ENCODE measurements at regions not wholly inside any gene's neighbourhood (a gene's known extent, or its start where the extent isn't known, plus 50 kb on each side); places are given as distances from the start of the nearest gene placed in this dataset.

DNA sequence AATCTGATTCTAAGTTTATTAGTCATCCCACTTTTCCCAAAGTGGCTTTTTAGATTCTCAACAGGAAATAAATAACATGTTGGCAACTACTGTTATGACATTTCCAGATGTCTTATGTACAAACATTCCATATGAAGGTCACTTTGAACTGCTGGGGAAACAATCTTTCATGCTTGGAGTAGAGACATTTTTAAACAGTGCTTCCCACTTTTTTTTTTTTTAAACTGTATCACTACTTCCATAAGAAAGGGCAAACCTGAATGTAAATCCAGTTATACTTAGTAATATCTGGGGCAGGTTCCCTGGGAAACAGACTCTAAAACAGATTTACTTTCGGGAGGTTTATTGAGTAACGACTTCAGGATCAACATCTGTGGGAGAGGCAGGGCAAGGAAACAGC lies 473.8 kb downstream of the TAFA4 start:
- DNase-seq: no peak

DNA sequence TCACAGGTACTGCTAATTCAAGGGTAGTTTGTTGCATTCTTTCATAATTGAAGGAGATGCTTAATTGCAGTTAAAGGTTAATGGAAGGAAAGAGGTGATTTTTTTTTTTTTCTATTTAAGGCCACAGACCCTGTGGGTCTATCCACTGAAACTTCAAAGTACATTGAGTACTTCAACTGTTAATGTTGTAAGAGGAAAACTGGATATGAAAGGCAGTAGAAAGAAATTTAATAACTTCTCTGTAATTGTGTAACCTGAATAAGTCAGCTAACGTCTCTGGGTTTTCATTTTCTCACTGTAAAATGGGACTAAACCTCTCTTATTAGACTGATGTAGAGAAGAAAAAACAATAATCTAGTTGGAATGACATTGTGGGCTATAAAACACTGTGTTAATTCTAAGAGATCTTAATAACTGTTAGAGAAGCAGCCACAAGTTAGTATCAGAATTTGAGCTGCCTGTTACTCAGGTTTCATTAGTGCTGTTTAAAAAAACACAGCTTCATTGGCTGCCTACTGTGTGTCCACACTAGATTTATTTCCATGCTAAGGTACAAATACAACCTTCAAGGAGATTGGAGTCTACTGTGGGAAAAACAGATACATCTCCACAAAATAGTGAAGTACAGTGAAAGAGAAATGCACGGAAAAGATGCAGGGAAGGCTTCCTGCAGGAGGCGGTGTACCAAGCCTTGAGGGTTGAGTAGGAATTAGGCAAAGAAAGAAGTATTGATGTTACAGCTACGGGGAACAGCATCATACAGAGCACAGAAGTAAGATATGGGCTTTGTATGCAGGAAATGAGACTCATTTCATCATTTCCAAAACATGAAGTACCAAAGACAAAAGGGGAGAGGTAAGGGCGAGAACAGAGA lies 483.6 kb downstream of the TAFA4 start:
- DNase-seq: no peak

DNA sequence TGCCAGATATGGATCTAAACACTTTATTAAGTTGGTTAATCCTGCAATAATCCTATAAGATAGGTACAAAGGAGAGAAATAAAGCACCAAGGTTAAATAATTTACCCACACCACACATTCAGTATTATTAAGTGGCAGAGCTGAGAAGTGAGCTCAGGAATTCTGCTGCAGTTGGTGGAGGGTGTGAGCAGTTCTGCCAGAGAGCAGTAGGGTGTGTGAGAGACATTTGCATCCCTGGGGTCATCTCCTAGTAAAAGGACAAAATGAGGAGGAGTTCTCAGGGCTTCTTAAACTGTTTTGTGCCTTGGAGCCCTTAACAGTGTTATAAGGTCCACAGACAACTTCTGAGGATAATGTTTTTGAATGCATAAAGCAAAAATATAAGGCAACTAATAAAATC lies 484.5 kb downstream of the TAFA4 start:
- no peak for DNase-seq

DNA sequence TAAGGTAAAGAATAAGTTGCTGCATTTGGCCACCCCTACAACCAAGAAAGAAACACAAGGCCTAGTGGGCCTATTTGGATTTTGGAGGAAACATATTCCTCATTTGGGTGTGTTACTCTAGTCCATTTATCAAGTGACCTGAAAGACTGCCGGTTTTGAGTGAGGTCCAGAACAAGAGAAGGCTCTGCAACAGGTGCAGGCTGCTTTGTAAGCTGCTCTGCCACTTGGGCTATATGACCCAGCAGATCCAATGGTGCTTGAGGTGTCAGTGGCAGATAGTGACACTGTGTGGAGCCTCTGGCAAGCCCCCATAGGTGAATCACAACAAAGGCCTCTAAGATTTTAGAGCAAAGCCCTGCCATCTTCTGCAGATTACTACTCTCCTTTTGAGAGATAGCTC lies 491.3 kb downstream of the TAFA4 start:
- no peak for DNase-seq

- no peak for DNase-seq
Observed at GRCh38 chr3:68436619-68437401, 495.5 kb downstream of the TAFA4 start.

GRCh38 chr3:68428495-68428894 lies 503.9 kb downstream of the TAFA4 start:
- no peak for DNase-seq

DNA sequence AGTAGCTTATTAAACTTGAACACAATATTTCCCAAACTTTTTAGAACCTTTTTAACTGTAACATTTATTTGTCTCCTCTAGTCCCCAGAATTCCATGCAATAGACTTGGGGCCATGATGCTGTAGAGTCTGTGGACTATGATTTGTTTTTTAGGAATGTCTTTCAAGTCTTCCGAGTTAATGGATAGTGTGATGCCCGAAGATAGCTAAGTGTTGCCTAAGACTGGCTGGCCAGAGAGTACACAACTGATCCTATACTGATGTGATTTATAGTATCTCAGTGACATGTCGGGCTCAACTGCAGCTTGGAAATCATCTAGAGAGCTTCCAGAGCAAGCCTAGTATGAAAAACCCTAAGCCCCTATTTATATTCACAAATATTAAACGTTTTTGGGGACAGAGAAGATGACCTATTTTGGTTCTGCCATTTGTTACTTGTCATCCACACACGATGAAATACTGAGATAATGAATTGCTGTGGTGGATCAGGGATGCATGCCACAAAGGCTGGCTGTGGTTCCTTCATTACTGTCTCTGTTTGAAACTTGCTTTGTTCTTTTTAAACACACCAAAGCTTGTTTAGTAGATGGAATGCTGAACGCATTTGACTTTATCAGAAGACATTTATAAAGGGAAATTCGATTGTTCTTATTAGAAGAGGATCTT lies 507.4 kb downstream of the TAFA4 start:
- DNase-seq: no peak

GRCh38 chr3:68408626-68409025 lies 523.7 kb downstream of the TAFA4 start:
- no peak for DNase-seq

GRCh38 chr3:68403741-68404140 lies 528.6 kb downstream of the TAFA4 start:
- DNase-seq: no peak

DNA sequence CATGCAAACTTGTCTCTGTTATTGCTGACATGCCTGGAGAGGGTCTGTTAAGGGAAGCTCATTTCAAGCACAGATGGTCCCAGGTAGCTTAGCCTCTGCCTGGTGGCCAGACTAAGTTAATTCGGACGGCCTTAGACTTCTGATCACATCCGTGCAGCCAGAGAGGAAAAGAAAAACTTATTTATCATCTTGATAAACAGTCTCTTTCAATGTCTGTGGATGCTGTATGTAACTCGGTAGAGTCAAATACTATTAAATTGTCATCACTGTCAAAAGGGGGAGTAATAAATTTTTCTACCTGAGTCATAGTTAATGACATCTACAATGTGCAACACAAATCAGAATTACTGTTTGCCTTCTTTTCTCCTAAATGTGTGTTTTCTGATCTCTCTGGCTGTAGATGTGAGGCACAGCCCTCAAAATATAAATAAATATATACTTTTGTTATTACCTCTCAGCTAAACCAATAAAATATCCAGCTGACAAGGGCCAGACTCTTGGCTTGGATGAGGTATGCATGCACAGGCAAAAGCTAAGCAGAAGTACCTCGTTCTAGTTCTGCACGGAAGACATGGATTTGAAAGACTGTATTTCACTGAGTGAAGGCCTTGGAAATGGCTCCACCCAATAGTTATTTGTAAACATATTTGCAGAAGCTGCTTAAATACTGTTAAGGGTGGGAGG lies 530.0 kb downstream of the TAFA4 start:
- DNase-seq: no peak

DNA sequence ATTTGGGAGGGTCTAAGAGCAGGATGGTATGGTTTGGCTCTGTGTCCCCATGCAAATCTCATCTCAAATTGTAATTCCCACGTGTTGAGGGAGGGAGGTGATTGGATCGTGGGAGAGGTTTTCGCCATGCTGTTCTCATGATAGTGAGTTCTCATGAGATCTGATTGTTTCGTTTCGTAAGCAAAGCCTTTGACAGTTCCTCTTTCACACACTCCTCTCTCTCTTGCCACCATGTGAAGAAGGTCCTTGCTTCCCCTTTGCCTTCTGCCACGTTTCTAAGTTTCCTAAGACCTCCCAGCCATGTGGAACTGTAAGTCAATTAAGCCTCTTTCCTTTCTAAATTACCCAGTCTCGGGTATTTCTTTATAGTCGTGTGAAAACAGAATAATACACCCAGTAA lies 553.7 kb downstream of the TAFA4 start:
- peak; percentile 32 for DNase-seq

GRCh38 chr3:68373727-68374126 lies 558.6 kb downstream of the TAFA4 start:
- no peak for DNase-seq

DNA sequence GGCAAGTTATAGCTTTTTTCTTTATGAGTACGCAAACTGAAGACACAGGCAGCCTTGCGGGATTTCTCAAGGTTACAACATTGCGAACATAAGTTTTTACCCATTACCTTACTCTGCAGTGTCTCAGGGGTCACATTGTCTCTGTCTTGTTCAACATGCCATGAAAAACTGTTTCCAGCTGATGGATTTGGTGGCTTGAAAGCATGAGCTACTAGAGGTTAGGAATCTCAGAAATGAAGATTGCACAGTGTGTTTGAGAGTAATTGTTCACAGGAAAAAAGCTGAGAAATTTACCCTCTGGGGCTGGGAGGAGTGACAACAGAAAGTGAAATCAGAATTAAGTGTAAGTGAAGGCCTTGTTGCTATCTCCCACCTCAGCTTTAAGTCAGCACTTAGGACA lies 568.6 kb downstream of the TAFA4 start:
- no peak for DNase-seq

- no peak for DNase-seq
Observed at GRCh38 chr3:68360492-68360891, 571.9 kb downstream of the TAFA4 start.

GRCh38 chr3:68345781-68346180 lies 586.6 kb downstream of the TAFA4 start:
- DNase-seq: no peak

DNA sequence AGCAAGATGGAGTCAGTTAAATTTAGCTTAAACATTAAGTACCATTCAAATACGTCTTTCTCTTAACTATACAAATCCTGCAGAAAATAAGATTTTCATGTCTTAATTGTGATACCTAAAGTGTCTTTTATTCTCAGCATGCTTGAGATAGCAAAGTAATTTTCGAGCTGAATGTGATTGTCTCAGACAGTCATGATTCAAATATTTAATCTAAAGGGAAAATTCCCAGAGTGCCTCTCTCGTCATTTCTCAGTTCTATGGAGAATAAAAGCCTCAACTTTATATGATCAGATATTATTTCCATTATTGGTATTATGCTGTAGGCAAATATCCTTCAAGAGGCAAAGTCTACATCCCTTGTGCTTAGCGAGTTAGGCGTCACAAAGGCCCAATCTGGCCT lies 589.9 kb downstream of the TAFA4 start:
- no peak for DNase-seq

DNA sequence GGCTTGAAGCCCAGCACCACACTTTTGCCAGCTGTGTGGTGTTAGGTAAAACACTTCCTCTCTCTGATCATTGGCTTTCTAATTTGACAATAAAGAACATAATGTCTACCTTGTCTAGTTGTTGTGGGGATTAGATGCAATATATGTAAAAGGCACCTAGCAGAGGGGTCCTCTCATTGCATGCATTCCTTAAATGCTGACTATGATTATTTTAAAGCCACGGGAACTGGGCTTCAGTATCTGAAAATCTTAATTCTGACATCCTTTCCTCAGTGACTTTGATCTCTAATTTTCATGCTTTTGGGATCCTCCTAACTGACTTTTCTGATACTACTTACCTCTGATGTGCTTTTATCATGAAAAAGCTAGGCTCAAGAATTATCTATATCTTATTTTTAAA lies 596.3 kb downstream of the TAFA4 start:
- DNase-seq: no peak

GRCh38 chr3:68334367-68334986 lies 597.9 kb downstream of the TAFA4 start:
- DNase-seq: no peak

GRCh38 chr3:68328049-68328448 lies 604.3 kb downstream of the TAFA4 start:
- DNase-seq: no peak

- no peak for DNase-seq
Observed at GRCh38 chr3:68315964-68316363, 616.4 kb downstream of the TAFA4 start.

DNA sequence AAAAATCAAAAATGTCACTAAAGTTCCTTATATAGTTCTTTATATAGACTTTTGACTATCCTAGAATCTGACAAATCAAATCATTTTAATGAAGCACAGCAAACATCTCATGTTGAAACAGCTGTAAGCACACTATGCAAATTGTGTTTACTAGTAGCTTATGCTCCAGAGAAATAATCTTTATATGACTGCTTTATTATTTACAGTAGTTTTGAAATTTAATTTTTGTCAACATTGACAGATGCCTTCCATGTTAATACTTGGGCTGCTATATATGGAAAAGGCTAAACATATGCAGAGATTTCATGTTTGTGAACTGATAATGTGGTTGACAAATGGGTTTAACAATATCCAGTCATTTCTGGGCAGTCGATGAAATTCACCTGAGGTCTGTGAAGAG lies 616.8 kb downstream of the TAFA4 start:
- no peak for DNase-seq

GRCh38 chr3:68306571-68306970 lies 625.8 kb downstream of the TAFA4 start:
- no peak for DNase-seq

DNA sequence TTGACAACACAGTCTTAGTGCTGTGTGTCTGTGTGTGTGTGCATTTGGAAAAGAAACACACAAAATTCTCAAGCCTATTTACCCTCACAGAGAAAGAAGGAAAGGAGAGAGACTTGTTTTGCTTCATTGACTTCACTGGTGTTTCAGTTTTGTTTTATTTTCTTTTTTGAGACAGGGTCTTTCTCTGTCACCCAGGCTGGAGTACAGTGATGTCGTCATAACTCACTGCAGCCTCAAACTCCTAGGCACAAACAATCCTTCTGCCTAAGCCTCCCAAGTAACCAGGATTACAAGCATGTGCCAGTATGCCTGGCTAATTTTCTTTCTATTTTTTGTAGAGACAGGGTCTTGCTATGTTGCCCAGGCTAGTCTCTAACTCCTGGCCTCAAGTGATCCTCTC lies 636.9 kb downstream of the TAFA4 start:
- no peak for DNase-seq
